Heart left ventricle (tissue), 16 donors: ENCODE measurements at regions not wholly inside any gene's neighbourhood (a gene's known extent, or its start where the extent isn't known, plus 50 kb on each side); places are given as distances from the start of the nearest gene placed in this dataset.

ENCODE experiments used
- ATAC-seq, 4 donors: fragments of 200-7000 bp; cut with Tn5 transposase; one replicate each; pipeline ENCODE4 v1.9.1; 2020 to 2022; ENCODE audit warnings: moderate library complexity in 4 of 4, mild to moderate bottlenecking in 3 of 4, moderate number of reproducible peaks in 1 of 4
- DNase-seq, 5 donors: peaks; one replicate each; pipeline ENCODE4 v3.0.0-alpha.2; 2020
- H3K27ac ChIP-seq, 12 donors: fragments of 200-600 bp; sonication (generic) in 4 of 12; one replicate each; pipeline versions ENCODE4 v1.5.0 to v1.8.0; 2016 to 2022; ENCODE audit warnings: mild to moderate bottlenecking in 2 of 12
- H3K27me3 ChIP-seq, 9 donors: fragments of 200-600 bp; sonication (generic) in 2 of 9; one replicate each; pipeline versions ENCODE4 v1.5.1 to v1.8.0; 2016 to 2022; ENCODE audit warnings: mild to moderate bottlenecking in 3 of 9
- H3K36me3 ChIP-seq, 9 donors: fragments of 200-600 bp; sonication (generic) in 2 of 9; one replicate each; pipeline versions ENCODE4 v1.5.0 to v1.8.0; 2018 to 2022; ENCODE audit warnings: mild to moderate bottlenecking in 2 of 9
- H3K4me1 ChIP-seq, 12 donors: fragments of 200-600 bp; sonication (generic) in 4 of 12; one replicate each; pipeline versions ENCODE4 v1.5.0 to v1.8.0; 2016 to 2022; ENCODE audit warnings: mild to moderate bottlenecking in 3 of 12
- H3K4me3 ChIP-seq, 12 donors: fragments of 200-600 bp; sonication (generic) in 4 of 12; one replicate each; pipeline versions ENCODE4 v1.5.0 to v1.8.0; 2017 to 2022; ENCODE audit warnings: mild to moderate bottlenecking in 9 of 12, moderate library complexity in 4 of 12
- H3K9me3 ChIP-seq, 12 donors: fragments of 200-600 bp; sonication (generic) in 4 of 12; one replicate each; pipeline versions ENCODE4 v1.5.0 to v1.8.0; 2016 to 2022; ENCODE audit warnings: mild to moderate bottlenecking in 1 of 12
- POLR2A ChIP-seq, 2 donors: fragments of 450-650 bp; IDR thresholded peaks; one replicate each; pipeline ENCODE4 v1.6.1; 2017; ENCODE audit warnings: antibody characterized with exemption in 2 of 2, mild to moderate bottlenecking in 2 of 2, moderate library complexity in 2 of 2
- WGBS, 4 donors: extraction: QIAGEN DNeasy Blood & Tissue Kit in 2 of 4; methylation state at CpG; one replicate each; pipeline versions ENCODE4 v1.1.5 to v1.1.7; 2013 to 2018; 5-methylcytosine and 5-hydroxymethylcytosine counted together
- intact Hi-C, 10 donors: fragments of 100-400 bp; cut with DNase I; formaldehyde crosslinking; loops; one replicate each; pipeline versions ENCODE4 v1.11.1 to v1.14.2; 2022
- TF ChIP-seq, protein P1 (sequence below), 12 donors: fragments of 200-600 bp; sonication (generic) in 4 of 12; IDR thresholded peaks; one replicate each; pipeline versions ENCODE4 v1.5.0 to v1.8.0; 2018 to 2022; ENCODE audit warnings: antibody characterized with exemption in 12 of 12, mild to moderate bottlenecking in 5 of 12
- donor health status: ischemic (EF 13 %, LVEDD 7.1; RV severe dilation, severe dysfunction).
- donor health status: healthy with polysubstance abuse.
- donor health status: DM: no; HTN: yes; CAD: no.
- donor health status: DM: no; HTN: no; CAD: no.
- donor health status: ischemic (EF 25% LVEDD 6.9; RV normal size, moderate dysfunction).
- donor health status: ischemic (EF 25% LVEDD 5.7; RV mildly dilated, moderate dysfunction).
- donor health status: healthy.
- donor health status: DM: yes; HTN: yes; CAD: no.
- donor health status: ischemic (EF 35%, LVEDD 5.7; RV mildly dilated, moderate dysfunction).
- donor health status: nonischemic (EF 11% LVEDD 7.7; RV severe dilation, severe dysfunction).
- donor health status: DM: yes; HTN: yes; CAD: no.
- donor health status: PGD.
- donor health status: ischemic (EF 29% LVEDD 5.4; RV normal size, mild dysfunction).
- donor health status: nonischemic (EF 23%, LVEDD 6.1; RV moderate dilation, normal function).

DNA sequence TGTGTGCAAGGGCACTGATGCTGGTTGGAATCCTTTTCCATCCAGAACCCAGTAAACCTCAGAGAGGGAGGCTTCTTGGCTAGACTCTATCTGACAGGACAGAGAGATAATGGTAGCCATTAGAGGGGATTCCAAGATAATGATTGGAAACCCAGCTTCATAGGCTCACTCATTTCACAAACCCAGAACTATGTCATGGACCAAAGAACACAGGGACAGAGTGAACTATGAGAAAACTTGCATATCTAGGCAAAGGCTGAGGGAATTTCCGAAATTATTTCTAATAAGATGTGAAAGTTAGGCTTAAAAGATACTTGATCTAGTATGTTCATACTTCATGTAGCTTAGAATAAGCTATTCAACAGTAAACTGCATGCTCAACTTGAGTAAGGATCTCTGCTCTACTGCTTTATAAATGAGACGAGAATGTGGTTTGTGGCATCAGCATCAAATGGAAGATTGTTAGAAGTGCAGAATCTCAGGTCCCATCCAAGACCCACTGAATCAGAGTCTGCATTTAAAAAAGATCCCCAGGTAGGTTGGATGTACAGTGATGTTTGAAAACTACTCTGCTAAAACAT is 261.4 kb downstream of the DMRT2 start:
- no peaks in the 10 kb centered on the region for H3K36me3 ChIP-seq
- no peaks in the 10 kb centered on the region for H3K4me1 ChIP-seq
- intact Hi-C loops = no loop called here
- no peak overlapping the region for H3K4me3 ChIP-seq
- no peak for TF ChIP-seq POLR2A (IDR thresholded peaks at IDR 0.05)
- TF ChIP-seq, protein P1, sequence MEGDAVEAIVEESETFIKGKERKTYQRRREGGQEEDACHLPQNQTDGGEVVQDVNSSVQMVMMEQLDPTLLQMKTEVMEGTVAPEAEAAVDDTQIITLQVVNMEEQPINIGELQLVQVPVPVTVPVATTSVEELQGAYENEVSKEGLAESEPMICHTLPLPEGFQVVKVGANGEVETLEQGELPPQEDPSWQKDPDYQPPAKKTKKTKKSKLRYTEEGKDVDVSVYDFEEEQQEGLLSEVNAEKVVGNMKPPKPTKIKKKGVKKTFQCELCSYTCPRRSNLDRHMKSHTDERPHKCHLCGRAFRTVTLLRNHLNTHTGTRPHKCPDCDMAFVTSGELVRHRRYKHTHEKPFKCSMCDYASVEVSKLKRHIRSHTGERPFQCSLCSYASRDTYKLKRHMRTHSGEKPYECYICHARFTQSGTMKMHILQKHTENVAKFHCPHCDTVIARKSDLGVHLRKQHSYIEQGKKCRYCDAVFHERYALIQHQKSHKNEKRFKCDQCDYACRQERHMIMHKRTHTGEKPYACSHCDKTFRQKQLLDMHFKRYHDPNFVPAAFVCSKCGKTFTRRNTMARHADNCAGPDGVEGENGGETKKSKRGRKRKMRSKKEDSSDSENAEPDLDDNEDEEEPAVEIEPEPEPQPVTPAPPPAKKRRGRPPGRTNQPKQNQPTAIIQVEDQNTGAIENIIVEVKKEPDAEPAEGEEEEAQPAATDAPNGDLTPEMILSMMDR (IDR thresholded peaks at IDR 0.05) = no peak
- no peaks in the 10 kb centered on the region for H3K27me3 ChIP-seq
- H3K27ac ChIP-seq = no peak overlapping the region
- 64 to 75% (median 67%) methylated on average over 2 of the region's 2 CpGs for WGBS, 4 donors
- no peak for ATAC-seq
- DNase-seq = no peak
- H3K9me3 ChIP-seq = peaks cover 0 to 1% (median 0%) of the 10 kb centered on the region in 12 donors

DNA sequence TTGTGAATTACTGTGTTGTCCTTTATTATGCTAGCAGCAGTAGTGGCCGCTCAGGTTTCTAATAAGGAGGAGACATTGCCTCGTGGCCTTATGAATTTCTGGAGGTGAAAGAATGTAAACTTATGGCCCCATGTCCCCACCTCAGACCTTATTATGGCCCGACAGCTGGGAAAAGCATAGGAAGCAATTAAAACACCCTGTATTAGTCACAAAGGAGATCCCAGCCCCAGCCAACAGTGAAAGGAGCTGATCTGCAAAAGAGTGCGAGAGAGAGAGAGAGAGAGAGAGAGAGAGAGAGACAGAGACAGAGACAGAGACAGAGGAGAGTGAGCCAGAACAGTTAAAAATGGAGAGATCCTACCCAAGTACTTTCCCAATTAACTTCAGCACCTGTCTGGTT is 269.3 kb downstream of the DMRT2 start:
- peaks cover 0 to 3% (median 0%) of the 10 kb centered on the region in 12 donors for H3K9me3 ChIP-seq
- DNase-seq (no peak), ATAC-seq (peak in 1 of 4 donors; percentile 46)
- 59 to 68% (median 60%) methylated on average over 4 of the region's 4 CpGs for WGBS, 4 donors
- no peaks in the 10 kb centered on the region for H3K27me3 ChIP-seq
- H3K4me1 ChIP-seq = peaks cover 0 to 8% (median 0%) of the 10 kb centered on the region in 12 donors
- no peaks in the 10 kb centered on the region for H3K36me3 ChIP-seq
- intact Hi-C loops = no loop called here
- peak overlapping the region in 2 of 12 donors; percentile 29 to 34 for H3K27ac ChIP-seq
- TF ChIP-seq, protein P1 (IDR thresholded peaks at IDR 0.05) = no peak
- TF ChIP-seq POLR2A (IDR thresholded peaks at IDR 0.05) = no peak
- no peak overlapping the region for H3K4me3 ChIP-seq

DNA sequence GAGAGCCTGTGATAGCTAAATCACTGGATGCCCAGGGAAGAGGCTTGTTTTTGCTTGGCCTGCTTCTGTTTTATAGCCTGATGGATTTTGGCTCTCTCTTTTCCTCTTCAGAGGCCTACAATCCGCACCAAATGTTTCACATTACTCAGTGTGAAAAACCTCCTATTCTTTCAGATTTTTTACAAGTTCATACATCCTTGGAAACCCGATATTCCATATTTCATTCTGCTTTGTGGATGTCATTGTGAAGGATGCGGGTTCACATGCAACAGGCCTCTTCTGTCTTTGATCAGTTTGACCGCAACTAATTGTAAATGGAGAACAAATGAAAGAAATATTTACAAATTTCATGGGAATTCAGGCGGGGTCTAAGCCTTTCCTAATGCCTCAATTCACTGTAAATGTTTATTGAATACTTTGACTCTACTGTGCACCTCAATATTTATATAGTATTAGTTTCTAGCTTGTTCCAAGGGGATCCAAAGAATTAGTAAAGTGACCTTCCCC is 269.9 kb downstream of the DMRT2 start:
- ATAC-seq (no peak), DNase-seq (no peak)
- 72 to 74% (median 74%) methylated on average over 5 of the region's 5 CpGs for WGBS, 4 donors
- intact Hi-C loops = no loop called here
- peaks cover 0 to 8% (median 0%) of the 10 kb centered on the region in 12 donors for H3K4me1 ChIP-seq
- peaks cover 0 to 3% (median 0%) of the 10 kb centered on the region in 9 donors for H3K27me3 ChIP-seq
- peak overlapping the region in 2 of 12 donors; percentile 29 to 34 for H3K27ac ChIP-seq
- TF ChIP-seq POLR2A (IDR thresholded peaks at IDR 0.05) = no peak
- TF ChIP-seq, protein P1 (IDR thresholded peaks at IDR 0.05) = no peak
- peaks cover 0 to 3% (median 0%) of the 10 kb centered on the region in 12 donors for H3K9me3 ChIP-seq
- H3K36me3 ChIP-seq = no peaks in the 10 kb centered on the region
- no peak overlapping the region for H3K4me3 ChIP-seq

DNA sequence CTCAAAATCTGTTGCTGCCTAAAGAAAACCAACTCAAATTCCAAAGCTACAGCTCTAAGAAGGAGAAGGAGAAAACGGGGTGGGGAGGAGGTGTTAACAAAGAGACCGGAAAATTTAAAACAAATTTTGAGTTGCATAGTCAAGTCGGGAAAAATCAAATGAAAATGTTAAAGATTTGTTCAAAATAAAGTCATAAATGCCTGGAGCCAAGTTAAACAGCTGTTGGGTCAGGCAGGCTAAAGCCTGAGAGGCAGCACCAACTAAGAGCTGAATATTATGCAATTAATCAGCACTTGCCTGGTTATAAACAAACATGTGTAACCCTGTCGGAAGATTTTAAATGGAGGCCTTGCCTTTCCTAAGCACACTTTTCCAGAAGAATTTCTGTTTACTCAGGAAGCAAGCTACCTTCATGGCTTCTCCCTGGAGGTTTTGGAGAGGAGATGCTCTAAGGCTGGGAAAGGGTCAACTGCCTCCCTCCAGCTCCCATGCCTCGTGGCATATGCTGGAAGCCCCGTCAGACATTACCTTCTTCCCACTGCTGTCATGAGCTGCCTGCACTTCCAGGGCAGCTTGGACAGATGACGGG is 270.5 kb downstream of the DMRT2 start:
- peaks cover 0 to 3% (median 0%) of the 10 kb centered on the region in 12 donors for H3K9me3 ChIP-seq

More for the DNA sequence above, 270.5 kb downstream of the DMRT2 start:
- Histone ChIP-seq H3K4me3 (no peak overlapping the region), H3K36me3 (no peaks in the 10 kb centered on the region), H3K27ac (peak overlapping the region in 4 of 12 donors; percentile 24 to 54 (median 32)), H3K4me1 (peaks cover 0 to 8% (median 0%) of the 10 kb centered on the region in 12 donors), H3K27me3 (peaks cover 0 to 4% (median 0%) of the 10 kb centered on the region in 9 donors)
- ATAC-seq (peak in 3 of 4 donors; percentile 36 to 77 (median 41)), DNase-seq (no peak)
- TF ChIP-seq, protein P1 (IDR thresholded peaks at IDR 0.05) = no peak
- intact Hi-C loops = no loop called here
- 39 to 60% (median 51%) methylated on average over 6 to 7 of the region's 7 CpGs for WGBS, 4 donors
